Stimulated activated memory B cell treated with anti-CD40 and anti-IgM and Interleukin-4, amounts not matched to agents 10 μg/mL and 1 μg/mL and 100 μg/mL, for 72 hours (primary cell): ENCODE measurements at regions not wholly inside any gene's neighbourhood (a gene's known extent, or its start where the extent isn't known, plus 50 kb on each side); places are given as distances from the start of the nearest gene placed in this dataset.
"Not testable (repeated sequence)": the region's sequence is repeated elsewhere in the genome, so short reads cannot be mapped to it uniquely, and the experiment has no call there.

ENCODE experiments used
- ATAC-seq: fragments of 150-1000 bp; cut with Tn5 transposase; 2 replicates; pipeline ENCODE4 v1.10.0; 2021
- H3K27ac Mint-ChIP-seq: one replicate; pipeline ENCODE4 v1.8.0; 2022; ENCODE audit warnings: mild to moderate bottlenecking, mixed read lengths
- H3K27me3 Mint-ChIP-seq: one replicate; pipeline ENCODE4 v1.8.0; 2022; ENCODE audit warnings: mixed read lengths
- H3K36me3 Mint-ChIP-seq: one replicate; pipeline ENCODE4 v1.8.0; 2022; ENCODE audit warnings: mixed read lengths
- H3K4me1 Mint-ChIP-seq: one replicate; pipeline ENCODE4 v1.8.0; 2022; ENCODE audit warnings: mixed read lengths
- H3K4me3 Mint-ChIP-seq: one replicate; pipeline ENCODE4 v1.8.0; 2022; ENCODE audit warnings: mild to moderate bottlenecking, moderate library complexity, mixed read lengths
- H3K9me3 Mint-ChIP-seq: one replicate; pipeline ENCODE4 v1.8.0; 2022; ENCODE audit warnings: mixed read lengths

DNA sequence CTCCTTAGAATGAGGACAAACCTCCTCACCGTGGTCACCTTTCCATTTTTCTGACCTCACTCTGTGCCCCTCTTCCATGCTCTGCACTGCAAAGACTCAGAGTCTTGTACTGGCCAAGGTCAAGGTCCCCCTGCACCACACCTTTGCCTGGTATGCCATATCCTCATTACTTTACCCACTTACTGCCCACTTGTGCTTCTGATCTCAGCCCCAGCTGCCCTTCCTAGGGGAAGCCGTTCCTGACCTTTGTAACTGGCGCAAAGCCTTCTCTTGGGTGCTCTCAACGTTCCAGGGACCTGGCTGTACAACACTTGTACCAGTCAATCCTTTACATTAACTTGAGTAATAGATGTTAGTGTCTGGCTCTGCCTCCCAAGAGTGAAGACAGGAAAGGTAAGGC lies 256.0 kb downstream of the SV2B start:
- H3K27me3 Mint-ChIP-seq = peaks cover 9% of the 10 kb centered on the region
- H3K9me3 Mint-ChIP-seq = no peaks in the 10 kb centered on the region
- ATAC-seq = no peak
- H3K4me1 Mint-ChIP-seq = no peaks in the 10 kb centered on the region
- no peaks in the 10 kb centered on the region for H3K36me3 Mint-ChIP-seq
- no peak overlapping the region for H3K4me3 Mint-ChIP-seq
- H3K27ac Mint-ChIP-seq = no peak overlapping the region

DNA sequence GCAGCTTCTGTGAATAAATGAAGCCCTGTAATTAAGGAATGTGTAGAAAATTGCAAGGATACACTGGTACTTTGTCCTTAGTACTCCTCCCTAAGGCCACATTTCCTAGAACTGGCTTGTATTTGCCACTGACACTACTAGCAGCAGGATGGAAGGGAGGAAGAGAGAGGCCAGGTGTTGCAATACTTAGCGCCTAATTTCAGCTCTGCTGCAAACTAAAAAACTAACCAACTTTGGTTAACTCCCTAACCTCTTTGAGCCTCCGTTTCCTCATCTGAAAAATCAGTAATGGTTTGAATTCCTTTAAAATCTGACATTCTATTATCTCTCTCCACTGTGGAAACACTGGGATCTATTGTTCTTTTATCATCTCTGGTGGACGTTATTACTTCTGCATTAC lies 257.0 kb downstream of the SV2B start:
- Mint-ChIP-seq H3K9me3 (no peaks in the 10 kb centered on the region), H3K4me3 (no peak overlapping the region), H3K27me3 (peaks cover 9% of the 10 kb centered on the region)

DNA sequence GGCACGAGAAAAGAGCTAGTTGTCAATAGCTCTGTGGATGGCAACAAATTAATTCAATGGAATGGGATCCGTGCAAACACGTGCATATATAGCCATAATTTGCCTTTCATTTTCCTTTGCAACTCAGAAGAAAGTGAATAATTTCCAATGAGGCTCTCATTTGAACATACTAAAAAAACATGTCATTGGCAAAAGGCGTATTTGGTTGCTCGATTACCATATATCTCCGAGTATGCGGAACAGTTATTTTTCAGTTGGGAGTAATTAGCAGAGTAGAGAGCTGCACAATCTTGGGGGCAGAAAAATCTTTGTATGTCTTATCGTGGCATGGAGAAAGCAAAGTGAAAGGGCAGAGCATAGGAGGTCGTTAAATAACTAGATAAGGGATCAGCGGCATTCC lies 257.4 kb downstream of the SV2B start:
- no peak overlapping the region for H3K4me3 Mint-ChIP-seq
- no peaks in the 10 kb centered on the region for H3K4me1 Mint-ChIP-seq
- no peaks in the 10 kb centered on the region for H3K36me3 Mint-ChIP-seq
- no peaks in the 10 kb centered on the region for H3K9me3 Mint-ChIP-seq
- H3K27ac Mint-ChIP-seq = no peak overlapping the region
- peaks cover 9% of the 10 kb centered on the region for H3K27me3 Mint-ChIP-seq
- ATAC-seq = no peak

More for the DNA sequence above, 257.0 kb downstream of the SV2B start:
- Mint-ChIP-seq H3K4me1 (no peaks in the 10 kb centered on the region), H3K27ac (no peak overlapping the region), H3K36me3 (no peaks in the 10 kb centered on the region)
- ATAC-seq = no peak

DNA sequence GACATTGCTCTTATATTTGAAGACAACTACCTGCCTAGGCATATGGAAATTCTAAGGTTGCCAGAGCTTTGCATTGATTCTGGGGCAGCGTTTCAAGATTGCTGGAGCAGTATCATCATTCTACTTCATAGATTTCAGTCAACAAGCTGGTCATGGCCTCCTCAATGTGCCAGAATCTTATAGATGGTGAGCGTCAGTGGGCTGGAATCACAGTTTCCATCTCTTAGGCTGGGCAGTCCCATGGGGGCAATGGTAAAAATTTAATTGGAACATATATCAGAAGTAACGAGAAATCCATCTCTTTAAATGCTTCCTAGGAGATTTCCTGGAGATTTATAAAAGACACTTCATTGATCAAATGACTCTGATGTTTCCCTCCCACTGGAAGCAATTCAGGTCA lies 258.3 kb downstream of the SV2B start:
- no peaks in the 10 kb centered on the region for H3K36me3 Mint-ChIP-seq
- H3K27ac Mint-ChIP-seq = no peak overlapping the region
- H3K4me3 Mint-ChIP-seq = no peak overlapping the region
- no peak for ATAC-seq
- no peaks in the 10 kb centered on the region for H3K4me1 Mint-ChIP-seq
- H3K9me3 Mint-ChIP-seq = no peaks in the 10 kb centered on the region
- H3K27me3 Mint-ChIP-seq = peaks cover 9% of the 10 kb centered on the region

DNA sequence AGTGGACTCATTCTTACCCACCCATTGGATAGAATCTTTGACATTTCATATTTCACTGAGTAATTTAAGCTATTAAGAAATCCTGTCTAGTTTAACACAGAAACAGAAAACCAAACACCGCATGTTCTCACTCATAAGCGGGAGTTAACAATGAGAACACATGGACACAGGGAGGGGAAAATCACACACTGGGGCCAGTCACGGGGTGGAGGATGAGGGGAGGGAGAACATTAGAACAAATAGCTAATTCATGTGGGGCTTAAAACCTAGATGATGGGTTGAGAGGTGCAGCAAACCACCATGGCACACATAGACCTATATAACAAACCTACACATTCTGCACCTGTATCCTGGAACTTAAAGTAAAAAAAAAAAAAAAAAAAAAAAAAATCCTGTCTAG lies 261.6 kb downstream of the SV2B start:
- not testable (repeated sequence) for H3K4me3 Mint-ChIP-seq, H3K27me3 Mint-ChIP-seq, H3K36me3 Mint-ChIP-seq, ATAC-seq, H3K4me1 Mint-ChIP-seq, H3K27ac Mint-ChIP-seq
- H3K9me3 Mint-ChIP-seq = peaks cover 12% of the 10 kb centered on the region

DNA sequence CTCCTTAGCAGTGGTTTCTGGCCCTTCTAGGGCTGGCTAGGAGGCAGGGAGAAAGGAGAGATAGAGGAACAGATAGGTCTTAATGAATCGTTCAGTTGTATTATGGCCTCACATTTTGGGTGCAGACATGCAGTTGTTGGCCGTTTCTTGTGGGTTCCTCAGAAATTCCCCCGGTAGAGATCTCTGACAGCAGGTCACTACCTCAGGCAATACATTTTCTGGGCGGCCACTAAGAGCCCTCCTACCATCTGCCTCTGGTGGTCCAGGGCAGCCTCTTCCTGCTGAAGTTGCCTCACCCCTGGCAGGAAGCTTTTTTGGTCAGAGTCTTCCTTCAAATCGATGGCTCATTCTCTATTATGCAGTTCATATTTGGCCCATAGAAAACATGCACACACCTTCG lies 266.1 kb downstream of the SV2B start:
- Mint-ChIP-seq H3K4me3 (no peak overlapping the region), H3K4me1 (no peaks in the 10 kb centered on the region), H3K9me3 (peaks cover 14% of the 10 kb centered on the region), H3K27ac (no peak overlapping the region), H3K36me3 (no peaks in the 10 kb centered on the region), H3K27me3 (no peaks in the 10 kb centered on the region)
- no peak for ATAC-seq

DNA sequence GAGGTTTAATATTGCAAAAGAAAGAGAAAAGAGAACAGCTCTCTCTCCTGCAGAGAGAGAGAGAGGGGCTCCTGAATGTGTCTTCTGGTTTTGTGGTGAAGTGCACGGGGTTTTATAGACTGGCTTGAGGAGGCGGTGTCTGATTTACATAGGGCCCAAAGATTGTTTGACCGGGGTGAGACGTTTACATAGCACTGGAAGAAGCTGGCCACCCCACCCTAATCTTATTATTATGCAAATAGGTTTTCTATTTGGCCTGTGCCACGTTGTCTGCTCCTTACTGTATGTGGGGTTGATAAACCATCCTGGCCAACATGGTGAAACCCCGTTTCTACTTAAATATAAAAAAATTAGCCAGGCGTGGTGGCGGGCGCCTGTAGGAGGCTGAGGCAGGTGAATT lies 268.6 kb downstream of the SV2B start:
- H3K36me3 Mint-ChIP-seq = no peaks in the 10 kb centered on the region
- H3K4me3 Mint-ChIP-seq = no peak overlapping the region
- no peak for ATAC-seq
- H3K27ac Mint-ChIP-seq = no peak overlapping the region
- H3K27me3 Mint-ChIP-seq = peaks cover 2% of the 10 kb centered on the region
- peaks cover 15% of the 10 kb centered on the region for H3K9me3 Mint-ChIP-seq
- no peaks in the 10 kb centered on the region for H3K4me1 Mint-ChIP-seq

DNA sequence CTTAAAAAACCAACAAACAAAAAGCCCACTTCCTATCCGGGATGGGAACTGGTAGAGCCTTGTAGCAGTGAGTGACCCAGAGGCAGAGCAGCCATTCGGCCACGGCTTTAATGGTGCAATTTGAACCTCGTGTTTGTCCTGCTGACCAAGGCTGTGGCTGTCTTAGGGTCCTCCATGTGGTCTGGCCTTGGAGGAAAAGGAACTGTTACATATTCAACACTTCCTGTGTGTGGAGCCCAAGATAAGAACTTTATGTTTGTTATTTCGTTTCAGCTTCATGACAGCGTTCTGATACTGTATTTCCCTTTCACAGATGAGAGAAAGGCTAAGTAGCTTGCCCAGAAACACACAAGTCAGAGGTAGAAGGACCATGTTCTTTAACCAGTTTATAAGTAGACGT lies 269.8 kb downstream of the SV2B start:
- H3K27me3 Mint-ChIP-seq = peaks cover 8% of the 10 kb centered on the region
- H3K36me3 Mint-ChIP-seq = no peaks in the 10 kb centered on the region
- no peak for ATAC-seq
- H3K4me3 Mint-ChIP-seq = no peak overlapping the region
- no peaks in the 10 kb centered on the region for H3K4me1 Mint-ChIP-seq
- peaks cover 7% of the 10 kb centered on the region for H3K9me3 Mint-ChIP-seq
- H3K27ac Mint-ChIP-seq = no peak overlapping the region

DNA sequence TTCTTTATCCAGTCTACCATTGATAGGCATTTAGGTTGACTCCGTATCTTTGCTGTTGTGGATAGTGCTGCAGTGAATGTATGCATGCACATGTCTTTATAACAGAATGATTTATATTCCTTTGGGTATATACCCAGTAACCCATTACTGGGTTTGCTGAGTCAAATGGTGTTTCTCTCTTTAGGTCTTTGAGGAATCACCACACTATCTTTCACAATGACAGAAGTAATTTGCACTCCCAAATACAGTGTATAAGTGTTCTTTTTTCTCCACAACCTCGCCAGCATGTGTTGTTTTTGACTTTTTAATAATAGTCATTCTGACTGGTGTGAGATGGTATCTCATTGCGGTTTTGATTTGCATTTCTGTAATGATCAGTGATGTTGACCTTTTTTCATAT lies 271.3 kb downstream of the SV2B start:
- not testable (repeated sequence) for H3K9me3 Mint-ChIP-seq, H3K27ac Mint-ChIP-seq, H3K27me3 Mint-ChIP-seq, H3K4me1 Mint-ChIP-seq, H3K36me3 Mint-ChIP-seq, ATAC-seq, H3K4me3 Mint-ChIP-seq

DNA sequence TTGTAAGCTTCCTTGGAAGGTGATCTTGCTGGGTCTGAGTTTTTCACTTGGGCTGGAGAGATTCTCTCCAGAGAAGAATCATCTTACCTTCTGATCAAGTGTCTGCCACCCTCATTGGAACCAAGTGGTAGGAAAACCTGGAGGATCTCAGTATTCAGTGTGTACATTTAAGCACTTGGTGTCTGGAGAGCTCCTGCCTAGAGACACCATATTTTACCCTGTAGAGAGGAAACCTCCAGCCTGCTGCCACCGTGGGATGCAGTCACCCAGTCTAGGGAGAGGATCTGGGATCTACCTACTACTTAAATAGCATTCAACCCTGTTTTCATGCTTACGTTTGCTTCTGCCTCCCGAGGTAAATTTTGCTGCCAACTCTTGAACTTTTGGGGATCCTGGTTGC lies 274.3 kb downstream of the SV2B start:
- H3K36me3 Mint-ChIP-seq = no peaks in the 10 kb centered on the region
- peaks cover 8% of the 10 kb centered on the region for H3K27me3 Mint-ChIP-seq
- H3K9me3 Mint-ChIP-seq = peaks cover 4% of the 10 kb centered on the region
- no peak overlapping the region for H3K4me3 Mint-ChIP-seq
- no peak overlapping the region for H3K27ac Mint-ChIP-seq
- ATAC-seq = no peak
- H3K4me1 Mint-ChIP-seq = no peaks in the 10 kb centered on the region

DNA sequence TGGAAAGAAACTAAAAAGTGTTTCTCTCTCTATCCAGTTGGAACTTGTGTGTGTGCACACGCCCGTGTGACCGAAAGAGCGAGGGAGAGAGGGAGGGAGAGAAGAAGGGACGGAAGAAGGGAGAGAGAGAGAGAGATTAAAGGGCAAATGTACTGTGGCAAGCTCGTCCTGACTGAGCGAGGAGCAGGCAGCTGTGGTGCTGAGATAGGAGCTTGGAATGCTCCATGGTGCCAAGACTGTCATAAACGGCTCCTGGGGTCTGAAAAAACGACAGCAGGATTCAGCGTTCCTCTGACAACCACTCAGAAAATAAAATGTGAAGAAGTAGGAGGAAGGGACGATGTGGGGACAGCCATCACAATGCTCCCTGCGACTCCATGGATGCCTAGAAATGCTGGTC lies 276.0 kb downstream of the SV2B start:
- H3K36me3 Mint-ChIP-seq = no peaks in the 10 kb centered on the region
- H3K27ac Mint-ChIP-seq = no peak overlapping the region
- no peak for ATAC-seq
- H3K4me3 Mint-ChIP-seq = no peak overlapping the region
- H3K27me3 Mint-ChIP-seq = peaks cover 8% of the 10 kb centered on the region
- H3K9me3 Mint-ChIP-seq = peaks cover 7% of the 10 kb centered on the region
- H3K4me1 Mint-ChIP-seq = no peaks in the 10 kb centered on the region

DNA sequence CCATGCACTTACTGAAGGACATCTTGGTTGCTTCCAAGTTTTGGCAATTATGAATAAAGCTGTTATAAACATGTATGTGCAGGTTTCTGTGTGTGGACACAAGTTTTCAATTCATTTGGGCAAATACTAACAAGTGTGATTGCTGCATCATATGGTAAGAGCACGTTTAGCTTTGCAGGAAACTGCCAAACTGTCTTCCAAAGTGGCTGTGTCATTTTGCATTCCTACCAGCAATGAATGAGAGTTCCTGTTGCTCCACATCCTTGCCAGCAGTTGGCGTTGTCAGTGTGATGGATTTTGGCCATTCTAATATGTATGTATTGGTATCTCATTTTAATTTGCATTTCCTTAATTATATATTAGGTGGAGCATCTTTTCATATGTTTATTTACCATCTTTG lies 280.1 kb downstream of the SV2B start:
- ATAC-seq = no peak
- Mint-ChIP-seq H3K4me1 (no peaks in the 10 kb centered on the region), H3K27me3 (no peaks in the 10 kb centered on the region), H3K4me3 (no peak overlapping the region), H3K36me3 (no peaks in the 10 kb centered on the region), H3K27ac (no peak overlapping the region), H3K9me3 (peaks cover 16% of the 10 kb centered on the region)

DNA sequence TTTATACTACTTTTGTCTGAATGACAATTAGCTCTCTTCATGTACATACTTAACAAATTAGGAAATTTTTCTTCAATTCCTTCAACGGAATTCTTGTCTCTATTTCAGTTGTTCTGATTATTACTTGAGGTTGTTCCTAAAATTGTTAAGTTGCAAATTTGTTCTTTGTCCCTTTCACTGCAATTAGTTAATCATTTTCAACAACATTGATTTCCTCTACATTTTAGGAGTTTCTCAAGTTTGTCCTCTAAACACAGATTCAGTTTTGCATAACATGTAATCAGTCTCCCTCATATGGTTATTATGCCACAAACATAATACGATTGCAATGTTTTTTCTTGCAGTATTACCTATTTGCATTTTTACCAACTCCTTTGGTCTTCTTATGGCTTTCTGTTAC lies 283.5 kb downstream of the SV2B start:
- Mint-ChIP-seq H3K9me3 (peaks cover 19% of the 10 kb centered on the region), H3K4me3 (no peak overlapping the region), H3K27me3 (no peaks in the 10 kb centered on the region), H3K4me1 (no peaks in the 10 kb centered on the region), H3K36me3 (no peaks in the 10 kb centered on the region), H3K27ac (no peak overlapping the region)
- no peak for ATAC-seq

DNA sequence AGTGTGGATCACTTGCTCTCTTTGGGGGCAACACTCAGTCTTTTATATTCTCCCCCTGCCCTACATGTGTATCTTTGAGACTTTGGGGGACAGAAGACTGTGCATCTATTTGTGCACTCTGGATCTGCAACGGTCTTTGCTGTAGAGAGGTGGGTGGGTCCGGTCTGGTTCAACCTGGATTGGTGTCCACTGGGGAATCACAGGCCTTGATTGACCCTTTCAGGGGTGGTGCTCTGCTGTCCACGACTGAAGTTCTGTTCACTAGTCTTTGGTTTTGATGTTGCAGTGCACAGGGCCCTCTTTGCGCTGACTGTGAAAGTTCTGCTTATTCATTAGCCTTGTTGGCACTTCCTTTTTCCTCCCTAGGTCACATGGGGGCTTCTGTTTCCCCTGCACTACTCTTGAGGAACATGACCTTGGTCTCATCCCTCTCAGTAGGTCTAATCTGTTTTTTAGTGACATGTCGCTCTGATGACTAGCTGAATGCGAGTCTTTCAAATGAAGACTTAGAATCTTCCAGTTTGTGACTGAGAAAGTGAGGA lies 284.2 kb downstream of the SV2B start:
- peaks cover 19% of the 10 kb centered on the region for H3K9me3 Mint-ChIP-seq
- H3K27ac Mint-ChIP-seq = no peak overlapping the region
- H3K36me3 Mint-ChIP-seq = no peaks in the 10 kb centered on the region
- H3K4me1 Mint-ChIP-seq = no peaks in the 10 kb centered on the region
- no peak for ATAC-seq
- H3K27me3 Mint-ChIP-seq = peaks cover 2% of the 10 kb centered on the region
- no peak overlapping the region for H3K4me3 Mint-ChIP-seq

DNA sequence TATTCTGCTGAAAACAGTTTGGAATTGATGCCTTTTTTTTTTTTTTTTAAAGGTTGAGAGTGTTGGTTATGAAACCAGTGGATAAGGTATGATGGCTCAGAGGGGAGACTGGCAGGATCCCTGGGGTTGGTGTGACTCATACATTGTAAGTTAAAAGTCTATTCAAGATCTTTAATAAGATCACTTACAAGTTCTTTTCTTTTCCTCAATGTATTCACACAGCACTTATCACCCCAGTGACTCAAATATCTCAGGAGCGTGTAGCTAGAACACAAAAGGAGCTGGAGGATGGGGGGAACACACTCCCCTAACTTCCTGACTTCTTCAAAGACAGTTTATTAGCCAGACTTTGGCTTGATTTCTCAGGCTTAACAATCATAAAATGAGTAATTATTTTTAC lies 285.3 kb downstream of the SV2B start:
- Mint-ChIP-seq H3K4me1 (no peaks in the 10 kb centered on the region), H3K9me3 (peaks cover 18% of the 10 kb centered on the region), H3K27ac (no peak overlapping the region), H3K4me3 (no peak overlapping the region), H3K36me3 (no peaks in the 10 kb centered on the region), H3K27me3 (peaks cover 13% of the 10 kb centered on the region)
- no peak for ATAC-seq

DNA sequence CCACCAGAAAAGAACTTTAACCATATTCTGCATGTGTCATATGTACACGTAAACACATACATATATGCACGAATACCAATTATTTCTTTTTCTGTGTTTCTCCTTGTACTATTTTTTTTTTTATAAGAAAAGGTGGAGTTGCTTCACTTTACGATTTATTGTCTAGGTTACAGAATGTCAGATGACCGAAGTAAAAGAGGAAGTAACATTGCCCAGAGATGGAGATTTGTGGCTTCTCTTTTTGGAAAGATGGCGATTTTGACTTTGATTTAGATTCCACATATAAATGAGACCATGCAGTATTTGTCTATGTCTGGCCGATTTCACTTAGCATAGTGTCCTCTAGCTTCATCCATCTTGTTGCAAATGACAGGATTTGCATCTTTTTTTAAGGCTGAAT lies 293.1 kb downstream of the SV2B start:
- Mint-ChIP-seq H3K27me3 (peaks cover 40% of the 10 kb centered on the region), H3K4me3 (no peak overlapping the region), H3K4me1 (no peaks in the 10 kb centered on the region), H3K27ac (no peak overlapping the region), H3K9me3 (peaks cover 10% of the 10 kb centered on the region), H3K36me3 (no peaks in the 10 kb centered on the region)
- ATAC-seq = no peak

DNA sequence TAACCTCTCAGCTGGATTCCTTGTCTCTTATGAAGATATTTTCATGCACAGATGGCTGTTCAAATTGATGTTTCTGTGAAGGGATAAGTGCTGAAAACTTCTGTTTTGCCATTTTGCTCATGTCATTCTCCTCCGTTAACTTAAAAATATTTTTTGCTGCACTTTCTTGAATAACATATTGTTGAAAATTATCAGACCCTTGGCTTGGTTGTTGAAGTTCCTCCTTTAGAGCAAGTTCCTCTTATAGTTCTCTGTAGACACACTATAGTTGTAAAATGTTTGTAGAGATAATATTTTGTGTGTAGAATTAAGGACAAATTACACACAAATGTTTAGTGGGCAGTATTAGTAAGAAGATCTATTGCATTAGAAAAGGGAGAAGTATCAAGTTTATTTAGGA lies 300.4 kb downstream of the SV2B start:
- ATAC-seq = no peak
- Mint-ChIP-seq H3K4me1 (no peaks in the 10 kb centered on the region), H3K36me3 (no peaks in the 10 kb centered on the region), H3K27ac (no peak overlapping the region), H3K27me3 (peaks cover 40% of the 10 kb centered on the region), H3K4me3 (no peak overlapping the region), H3K9me3 (peaks cover 5% of the 10 kb centered on the region)
